Peyer's patch (tissue), 4 donors: ENCODE measurements at regions not wholly inside any gene's neighbourhood (a gene's known extent, or its start where the extent isn't known, plus 50 kb on each side); places are given as distances from the start of the nearest gene placed in this dataset.

ENCODE experiments used
- POLR2A ChIP-seq, 2 donors: fragments of 450-650 bp; IDR thresholded peaks; one replicate each; pipeline ENCODE4 v1.5.1; 2017; ENCODE audit warnings: antibody characterized with exemption in 2 of 2, mild to moderate bottlenecking in 2 of 2, moderate library complexity in 2 of 2
- TF ChIP-seq, protein P1 (sequence below), 6 experiments: fragments of 450-650 bp in 4 of 6; fragments of 200-600 bp in 2 of 6; sonication (generic) in 1 of 6; IDR thresholded peaks; one replicate each; pipeline ENCODE4 v1.5.1; 2017 to 2019; ENCODE audit warnings: antibody characterized with exemption in 6 of 6, mild to moderate bottlenecking in 3 of 6, moderate library complexity in 1 of 6

DNA sequence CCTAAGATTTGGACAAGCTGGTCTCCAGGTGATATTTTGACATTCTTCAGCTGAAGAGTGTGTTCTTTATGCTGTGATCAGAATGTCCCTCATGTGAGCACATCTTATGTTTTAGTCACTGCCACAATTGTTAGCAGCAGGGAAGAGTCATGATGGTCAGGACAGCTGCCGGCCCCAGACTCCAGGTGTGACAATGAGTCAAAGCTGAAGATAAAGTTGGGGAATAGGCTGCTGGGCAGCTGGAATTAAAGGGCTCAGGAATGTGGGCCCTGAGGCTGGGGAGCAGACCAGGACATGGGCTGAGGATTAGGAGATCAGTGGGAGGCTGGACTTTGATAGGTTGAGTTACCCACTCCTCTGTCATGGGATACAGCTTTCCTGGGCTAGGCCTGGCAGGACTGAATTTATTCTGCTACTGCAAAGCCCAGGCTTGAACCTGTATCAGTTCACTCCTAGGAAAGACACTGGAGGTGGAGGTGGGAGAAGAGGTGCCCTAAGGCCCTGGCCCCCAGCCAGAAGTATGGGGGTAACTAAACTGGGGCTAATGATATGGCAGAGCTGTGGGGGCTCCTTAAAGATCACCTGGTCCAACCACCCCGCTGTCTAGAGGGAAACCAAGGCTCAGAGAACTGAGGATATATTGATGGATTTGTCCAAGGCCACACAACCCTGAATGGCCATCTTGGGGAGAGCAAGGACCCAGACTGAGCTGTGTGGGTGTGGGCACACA, 119.5 kb downstream of the PJA1 start:
- TF ChIP-seq, protein P1, sequence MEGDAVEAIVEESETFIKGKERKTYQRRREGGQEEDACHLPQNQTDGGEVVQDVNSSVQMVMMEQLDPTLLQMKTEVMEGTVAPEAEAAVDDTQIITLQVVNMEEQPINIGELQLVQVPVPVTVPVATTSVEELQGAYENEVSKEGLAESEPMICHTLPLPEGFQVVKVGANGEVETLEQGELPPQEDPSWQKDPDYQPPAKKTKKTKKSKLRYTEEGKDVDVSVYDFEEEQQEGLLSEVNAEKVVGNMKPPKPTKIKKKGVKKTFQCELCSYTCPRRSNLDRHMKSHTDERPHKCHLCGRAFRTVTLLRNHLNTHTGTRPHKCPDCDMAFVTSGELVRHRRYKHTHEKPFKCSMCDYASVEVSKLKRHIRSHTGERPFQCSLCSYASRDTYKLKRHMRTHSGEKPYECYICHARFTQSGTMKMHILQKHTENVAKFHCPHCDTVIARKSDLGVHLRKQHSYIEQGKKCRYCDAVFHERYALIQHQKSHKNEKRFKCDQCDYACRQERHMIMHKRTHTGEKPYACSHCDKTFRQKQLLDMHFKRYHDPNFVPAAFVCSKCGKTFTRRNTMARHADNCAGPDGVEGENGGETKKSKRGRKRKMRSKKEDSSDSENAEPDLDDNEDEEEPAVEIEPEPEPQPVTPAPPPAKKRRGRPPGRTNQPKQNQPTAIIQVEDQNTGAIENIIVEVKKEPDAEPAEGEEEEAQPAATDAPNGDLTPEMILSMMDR (IDR thresholded peaks at IDR 0.05): no peak
- TF ChIP-seq POLR2A (IDR thresholded peaks at IDR 0.05): no peak
